ENCODE measurements at regions not wholly inside any gene's neighbourhood (a gene's known extent, or its start where the extent isn't known, plus 50 kb on each side); places are given as distances from the start of the nearest gene placed in this dataset.

DNA sequence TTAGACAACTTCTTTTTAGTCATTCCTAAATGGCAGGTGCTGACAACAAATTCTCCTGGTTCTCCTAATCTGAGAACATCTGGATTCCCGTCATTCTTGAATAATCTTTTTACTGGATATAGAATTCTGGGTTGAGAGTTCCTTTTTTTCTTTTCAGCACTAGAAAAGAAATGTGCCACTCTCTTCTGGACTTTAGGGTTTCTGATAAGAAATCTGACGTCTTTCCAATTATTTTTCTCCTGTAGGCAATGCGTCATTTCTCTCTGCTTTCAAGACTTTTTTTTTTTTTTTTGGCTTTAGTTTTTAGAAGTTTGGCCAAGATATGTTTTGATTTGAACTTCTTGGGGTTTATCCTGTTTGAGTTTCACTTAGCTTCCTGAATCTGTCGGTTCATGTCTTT, 66.1 kb upstream of the RNF24 start:
- H3K4me1 ChIP-seq, result peaks cover 0 to 48% (median 8%) of the 10 kb centered on the region in 9 donors
- no peak for DNase-seq
- H3K9me3 ChIP-seq, result peaks cover 0 to 16% (median 0%) of the 10 kb centered on the region in 11 donors
- no peaks in the 10 kb centered on the region for H3K36me3 ChIP-seq
- 57 to 66% methylated on average over 4 of the region's 4 CpGs for WGBS, 2 donors
- TF ChIP-seq, protein P1, sequence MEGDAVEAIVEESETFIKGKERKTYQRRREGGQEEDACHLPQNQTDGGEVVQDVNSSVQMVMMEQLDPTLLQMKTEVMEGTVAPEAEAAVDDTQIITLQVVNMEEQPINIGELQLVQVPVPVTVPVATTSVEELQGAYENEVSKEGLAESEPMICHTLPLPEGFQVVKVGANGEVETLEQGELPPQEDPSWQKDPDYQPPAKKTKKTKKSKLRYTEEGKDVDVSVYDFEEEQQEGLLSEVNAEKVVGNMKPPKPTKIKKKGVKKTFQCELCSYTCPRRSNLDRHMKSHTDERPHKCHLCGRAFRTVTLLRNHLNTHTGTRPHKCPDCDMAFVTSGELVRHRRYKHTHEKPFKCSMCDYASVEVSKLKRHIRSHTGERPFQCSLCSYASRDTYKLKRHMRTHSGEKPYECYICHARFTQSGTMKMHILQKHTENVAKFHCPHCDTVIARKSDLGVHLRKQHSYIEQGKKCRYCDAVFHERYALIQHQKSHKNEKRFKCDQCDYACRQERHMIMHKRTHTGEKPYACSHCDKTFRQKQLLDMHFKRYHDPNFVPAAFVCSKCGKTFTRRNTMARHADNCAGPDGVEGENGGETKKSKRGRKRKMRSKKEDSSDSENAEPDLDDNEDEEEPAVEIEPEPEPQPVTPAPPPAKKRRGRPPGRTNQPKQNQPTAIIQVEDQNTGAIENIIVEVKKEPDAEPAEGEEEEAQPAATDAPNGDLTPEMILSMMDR (IDR thresholded peaks at IDR 0.05), result no peak
- no peak for ATAC-seq
- no peak overlapping the region for H3K4me3 ChIP-seq
- H3K27ac ChIP-seq, result peak overlapping the region in 1 of 10 donors; percentile 88
- intact Hi-C loops (cut with DNase I), result loop anchor here in 5 of 10 donors (10.0 kb wide), 3 partner anchors 187 to 407 kb away; partner anchors contain the start of genes CENPB (in 1 of the 5) and SPEF1 (in 1 of the 5)
- peaks cover 0 to 4% (median 0%) of the 10 kb centered on the region in 7 donors for H3K27me3 ChIP-seq

DNA sequence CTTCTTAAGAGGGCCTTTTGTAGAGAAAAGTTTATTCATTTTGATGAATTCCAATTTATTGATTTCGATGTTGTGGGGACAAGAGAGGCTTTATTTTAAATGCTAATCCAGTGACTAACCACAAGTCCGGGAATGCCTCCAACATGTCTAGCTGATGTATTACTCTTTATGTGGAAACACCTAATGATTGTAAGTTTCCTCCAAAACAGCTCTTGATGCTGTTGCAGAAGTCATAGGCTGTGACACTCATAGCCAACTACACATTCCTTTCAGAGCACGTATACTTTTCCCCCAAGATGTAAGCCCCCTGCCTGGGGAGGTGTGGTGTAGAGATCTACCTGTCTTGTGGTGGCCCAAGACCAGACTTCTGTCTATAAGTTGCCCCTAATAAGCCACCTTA, 61.3 kb upstream of the RNF24 start:
- 71% methylated on average over 3 of the region's 3 CpGs for WGBS, 2 donors
- peaks cover 0 to 10% (median 0%) of the 10 kb centered on the region in 11 donors for H3K9me3 ChIP-seq
- DNase-seq, result no peak
- intact Hi-C loops (cut with DNase I), result loop anchor here in 3 of 10 donors (10.0 kb wide), 3 partner anchors 182 to 212 kb away; partner anchors contain the start of gene PANK2 (in 1 of the 3)
- H3K36me3 ChIP-seq, result no peaks in the 10 kb centered on the region
- H3K4me1 ChIP-seq, result peaks cover 0 to 19% (median 0%) of the 10 kb centered on the region in 9 donors
- ATAC-seq, result no peak
- H3K27me3 ChIP-seq, result no peaks in the 10 kb centered on the region
- no peak overlapping the region for H3K27ac ChIP-seq
- H3K4me3 ChIP-seq, result no peak overlapping the region
- TF ChIP-seq, protein P1 (IDR thresholded peaks at IDR 0.05), result no peak

DNA sequence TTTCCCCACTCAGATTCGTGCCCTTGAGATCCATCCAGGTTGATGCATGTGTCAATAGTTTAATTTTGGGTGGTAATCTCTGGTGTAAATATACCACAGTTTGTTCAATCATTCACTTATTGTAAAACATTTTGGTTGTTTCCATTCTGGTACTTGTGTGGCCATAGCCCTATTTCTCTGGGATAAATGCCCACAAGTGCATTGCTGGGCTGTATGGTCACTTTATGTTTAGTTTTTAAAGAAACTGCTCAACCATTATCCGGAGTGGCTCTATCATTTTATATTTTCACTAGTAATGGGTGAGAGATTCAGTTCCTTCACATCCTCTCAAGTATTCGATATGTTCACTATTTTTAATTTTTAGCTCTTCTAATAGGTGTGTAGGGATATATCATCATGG, 60.7 kb upstream of the RNF24 start:
- ATAC-seq, result no peak

DNA sequence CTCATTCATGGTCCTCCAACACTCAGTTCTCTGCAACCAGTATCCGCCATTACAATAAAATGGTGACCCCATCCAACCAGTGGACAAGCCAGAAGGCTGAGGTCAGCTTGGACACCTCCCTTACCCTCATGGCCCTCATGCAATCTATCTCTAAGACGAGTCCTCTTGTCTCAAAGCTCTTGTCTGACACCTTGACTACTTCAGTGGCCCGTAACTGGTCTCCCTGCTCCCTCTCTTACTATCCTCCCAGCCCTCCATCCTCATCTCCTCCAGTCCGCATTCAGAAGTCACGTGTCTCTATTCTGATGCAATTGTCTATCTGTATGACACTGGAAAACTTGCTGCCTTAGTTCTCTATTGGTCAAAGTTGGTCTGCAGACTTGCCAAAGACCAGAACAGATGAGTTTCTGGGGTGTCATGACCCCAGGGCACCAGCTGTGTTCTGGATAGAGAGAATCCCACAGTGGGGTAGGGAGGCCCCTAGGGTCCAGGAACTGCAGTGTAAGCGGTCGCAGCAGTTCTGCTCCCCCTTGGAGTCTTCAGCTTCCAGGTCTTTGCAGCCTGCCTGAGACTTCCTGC, 59.6 kb upstream of the RNF24 start:
- Histone ChIP-seq H3K27me3 (no peaks in the 10 kb centered on the region), H3K36me3 (no peaks in the 10 kb centered on the region), H3K4me3 (no peak overlapping the region), H3K27ac (no peak overlapping the region), H3K9me3 (peaks cover 0 to 7% (median 0%) of the 10 kb centered on the region in 11 donors), H3K4me1 (peaks cover 0 to 21% (median 2%) of the 10 kb centered on the region in 9 donors)
- ATAC-seq (no peak), DNase-seq (no peak)
- 76 to 84% methylated on average over 7 of the region's 7 CpGs for WGBS, 2 donors
- intact Hi-C loops (cut with DNase I), result loop anchor here in 9 of 10 donors (5.0 to 10.0 kb wide), 7 partner anchors 58 to 210 kb away; partner anchors contain the start of genes PANK2 (in 3 of the 9) and RNF24 (in 2 of the 9)
- TF ChIP-seq, protein P1 (IDR thresholded peaks at IDR 0.05), result no peak

More for the DNA sequence above, 60.7 kb upstream of the RNF24 start:
- Histone ChIP-seq H3K27ac (no peak overlapping the region), H3K4me3 (no peak overlapping the region), H3K9me3 (peaks cover 0 to 4% (median 0%) of the 10 kb centered on the region in 11 donors), H3K4me1 (peaks cover 0 to 18% (median 0%) of the 10 kb centered on the region in 9 donors), H3K36me3 (no peaks in the 10 kb centered on the region), H3K27me3 (no peaks in the 10 kb centered on the region)
- DNase-seq, result no peak
- TF ChIP-seq, protein P1 (IDR thresholded peaks at IDR 0.05), result no peak
- WGBS, 2 donors, result 87 to 89% methylated on average over 3 of the region's 3 CpGs
- intact Hi-C loops (cut with DNase I), result loop anchor here in 3 of 10 donors (10.0 kb wide), 3 partner anchors 181 to 211 kb away; partner anchors contain the start of gene PANK2 (in 1 of the 3)

Measured in heart right ventricle (tissue), 16 donors.